OCI-LY1 (cell line): ENCODE measurements at regions not wholly inside any gene's neighbourhood (a gene's known extent, or its start where the extent isn't known, plus 50 kb on each side); places are given as distances from the start of the nearest gene placed in this dataset.

Source experiments
- CTCF ChIP-seq: fragments of 200-600 bp; sonication (generic), shearing (Covaris generic); IDR thresholded peaks from 2 replicates; pipeline ENCODE4 v1.5.1; 2017; ENCODE audit warnings: mild to moderate bottlenecking, antibody characterized with exemption, low read length, moderate library complexity, mixed read lengths
- EZH2 ChIP-seq: fragments of 200-600 bp; sonication (generic), shearing (Covaris generic); IDR thresholded peaks from 2 replicates; pipeline ENCODE4 v1.8.0; 2017; ENCODE audit warnings: borderline replicate concordance, mixed run types, mild to moderate bottlenecking, antibody characterized with exemption, low read length, moderate library complexity, mixed read lengths

- TF ChIP-seq CTCF (no peak), EZH2 (no peak)
Observed at GRCh38 chr2:64259312-64259711, 115.1 kb upstream of the PELI1 start.
